GM19324 (cell line): ENCODE measurements at regions not wholly inside any gene's neighbourhood (a gene's known extent, or its start where the extent isn't known, plus 50 kb on each side); places are given as distances from the start of the nearest gene placed in this dataset.
"Not testable (repeated sequence)": the region's sequence is repeated elsewhere in the genome, so short reads cannot be mapped to it uniquely, and the experiment has no call there.

Experiments used
- ATAC-seq: cut with Tn5 transposase; IDR thresholded peaks from one replicate; pipeline ENCODE4 v1.9.1; 2021; ENCODE audit warnings: mild to moderate bottlenecking, moderate library complexity; ENCODE audit not compliant: unreplicated experiment, low FRiP score

GRCh38 chr13:31514932-31515331, 224.4 kb upstream of the RXFP2 start:
- no peak for ATAC-seq

- ATAC-seq: no peak
Measured at GRCh38 chr13:31515427-31515826, 223.9 kb upstream of the RXFP2 start.

- ATAC-seq: no peak
Measured at GRCh38 chr13:31517599-31517998, 221.7 kb upstream of the RXFP2 start.

- ATAC-seq: no peak
Measured at GRCh38 chr13:31518645-31519044, 220.7 kb upstream of the RXFP2 start.

- ATAC-seq: no peak
Measured at GRCh38 chr13:31521435-31521834, 217.9 kb upstream of the RXFP2 start.

GRCh38 chr13:31522396-31522795, 216.9 kb upstream of the RXFP2 start:
- no peak for ATAC-seq

- no peak for ATAC-seq
Measured at GRCh38 chr13:31528176-31528575, 211.2 kb upstream of the RXFP2 start.

- no peak for ATAC-seq
Measured at GRCh38 chr13:31528758-31529157, 210.6 kb upstream of the RXFP2 start.

GRCh38 chr13:31530922-31531321, 208.4 kb upstream of the RXFP2 start:
- ATAC-seq: no peak

GRCh38 chr13:31537052-31537451, 202.3 kb upstream of the RXFP2 start:
- no peak for ATAC-seq

GRCh38 chr13:31538067-31539042, 201.0 kb upstream of the RXFP2 start:
- ATAC-seq: no peak

GRCh38 chr13:31540281-31540680, 199.0 kb upstream of the RXFP2 start:
- no peak for ATAC-seq

GRCh38 chr13:31543190-31543589, 196.1 kb upstream of the RXFP2 start:
- no peak for ATAC-seq

GRCh38 chr13:31545616-31546015, 193.7 kb upstream of the RXFP2 start:
- ATAC-seq: no peak

GRCh38 chr13:31556376-31556775, 182.9 kb upstream of the RXFP2 start:
- ATAC-seq: no peak

GRCh38 chr13:31584221-31584620, 155.1 kb upstream of the RXFP2 start:
- not testable (repeated sequence) for ATAC-seq

- no peak for ATAC-seq
Measured at GRCh38 chr13:31587698-31588266, 151.5 kb upstream of the RXFP2 start.

- no peak for ATAC-seq
Measured at GRCh38 chr13:31588316-31588715, 151.0 kb upstream of the RXFP2 start.

- no peak for ATAC-seq
Measured at GRCh38 chr13:31588893-31589292, 150.4 kb upstream of the RXFP2 start.

- ATAC-seq: no peak
Measured at GRCh38 chr13:31591642-31592233, 147.6 kb upstream of the RXFP2 start.

- no peak for ATAC-seq
Measured at GRCh38 chr13:31594056-31594455, 145.3 kb upstream of the RXFP2 start.
